ENCODE measurements at regions not wholly inside any gene's neighbourhood (a gene's known extent, or its start where the extent isn't known, plus 50 kb on each side); places are given as distances from the start of the nearest gene placed in this dataset.
"Not testable (repeated sequence)": the region's sequence is repeated elsewhere in the genome, so short reads cannot be mapped to it uniquely, and the experiment has no call there.

- not testable (repeated sequence) for TF ChIP-seq CTCF, POLR2A (IDR thresholded peaks at IDR 0.05)
Measured at GRCh38 chr18:11457853-11458252, 151.5 kb upstream of the SLC35G4 start.
